PC-9 (cell line): ENCODE measurements at regions not wholly inside any gene's neighbourhood (a gene's known extent, or its start where the extent isn't known, plus 50 kb on each side); places are given as distances from the start of the nearest gene placed in this dataset.

Experiments used
- BruUV-seq: library from RNA; stranded (reverse); fragments of 400-500 nt; replicated peaks from 2 replicates; lab custom pipeline; 2021; lab: Mats Ljungman, UMichigan
- CTCF ChIA-PET: fragments of 300-600 bp; sonication (Branson Sonifier 250); formaldehyde crosslinking; loops from one replicate; lab custom pipeline; 2022; ENCODE audit warnings: antibody characterized with exemption; lab: Charles Lee
- POLR2A ChIA-PET: fragments of 300-600 bp; sonication (Branson Sonifier 250); formaldehyde crosslinking; loops from one replicate; lab custom pipeline; 2022; ENCODE audit warnings: antibody characterized with exemption; ENCODE audit not compliant: unreplicated experiment; lab: Charles Lee
- DNase-seq, 2 experiments: peaks; one replicate each; pipeline versions ENCODE4 v3.0.0 to v3.0.0-alpha.2; 2015 to 2022; ENCODE audit warnings: mixed read lengths in 1 of 2
- H2AFZ ChIP-seq: fragments of 200-600 bp; sonication (generic); 2 replicates; pipeline ENCODE4 v1.8.1; 2017; ENCODE audit warnings: antibody characterized with exemption
- H3F3A ChIP-seq: fragments of 200-600 bp; sonication (generic); 2 replicates; pipeline ENCODE4 v1.8.1; 2017; ENCODE audit warnings: antibody characterized with exemption, mild to moderate bottlenecking, low read depth; ENCODE audit not compliant: insufficient read depth
- H3K27ac ChIP-seq: fragments of 200-600 bp; sonication (generic); 2 replicates; pipeline ENCODE4 v1.6.1; 2016; ENCODE audit warnings: mixed run types
- H3K27me3 ChIP-seq: fragments of 200-600 bp; sonication (generic); 2 replicates; pipeline ENCODE4 v1.6.1; 2016; ENCODE audit warnings: low read depth, mixed run types; ENCODE audit not compliant: insufficient read depth
- H3K36me3 ChIP-seq: fragments of 200-600 bp; sonication (generic); 2 replicates; pipeline ENCODE4 v1.6.1; 2016; ENCODE audit warnings: low read depth, mixed run types
- H3K4me1 ChIP-seq: fragments of 200-600 bp; sonication (generic); replicated peaks from 2 replicates; pipeline ENCODE4 v1.6.1; 2016; ENCODE audit warnings: mixed run types; ENCODE audit not compliant: insufficient read depth
- H3K4me2 ChIP-seq: fragments of 200-600 bp; sonication (generic); 2 replicates; pipeline ENCODE4 v1.6.1; 2017; ENCODE audit warnings: mixed run types
- H3K4me3 ChIP-seq: fragments of 200-600 bp; sonication (generic); 2 replicates; pipeline ENCODE4 v1.6.1; 2016; ENCODE audit warnings: mixed run types
- H3K79me2 ChIP-seq: fragments of 200-600 bp; sonication (generic); 2 replicates; pipeline ENCODE4 v1.6.1; 2017; ENCODE audit warnings: low read depth, mixed run types
- H3K9me2 ChIP-seq: fragments of 200-600 bp; sonication (generic); 2 replicates; pipeline ENCODE4 v1.8.1; 2017; ENCODE audit warnings: mild to moderate bottlenecking; ENCODE audit not compliant: insufficient read depth
- H3K9me3 ChIP-seq: fragments of 200-600 bp; sonication (generic); 2 replicates; pipeline ENCODE4 v1.8.1; 2016; ENCODE audit warnings: low read depth; ENCODE audit not compliant: insufficient read depth
- H4K20me1 ChIP-seq: fragments of 200-600 bp; sonication (generic); 2 replicates; pipeline ENCODE4 v1.8.1; 2017; ENCODE audit not compliant: insufficient read depth
- EZH2 ChIP-seq: fragments of 200-600 bp; sonication (generic); IDR thresholded peaks from 2 replicates; pipeline ENCODE4 v1.8.0; 2017; ENCODE audit warnings: antibody characterized with exemption, low read depth
- intact Hi-C: fragments of 100-400 bp; cut with micrococcal nuclease; formaldehyde crosslinking; loops from one replicate; pipeline ENCODE4 v1.10.0; 2022; ENCODE audit not compliant: unreplicated experiment
- TF ChIP-seq, protein P1 (sequence below): fragments of 200-600 bp; sonication (generic); conservative IDR thresholded peaks from 2 replicates; pipeline ENCODE4 v1.6.1; 2017; ENCODE audit warnings: mixed run types, antibody characterized with exemption, mild to moderate bottlenecking, moderate library complexity

DNA sequence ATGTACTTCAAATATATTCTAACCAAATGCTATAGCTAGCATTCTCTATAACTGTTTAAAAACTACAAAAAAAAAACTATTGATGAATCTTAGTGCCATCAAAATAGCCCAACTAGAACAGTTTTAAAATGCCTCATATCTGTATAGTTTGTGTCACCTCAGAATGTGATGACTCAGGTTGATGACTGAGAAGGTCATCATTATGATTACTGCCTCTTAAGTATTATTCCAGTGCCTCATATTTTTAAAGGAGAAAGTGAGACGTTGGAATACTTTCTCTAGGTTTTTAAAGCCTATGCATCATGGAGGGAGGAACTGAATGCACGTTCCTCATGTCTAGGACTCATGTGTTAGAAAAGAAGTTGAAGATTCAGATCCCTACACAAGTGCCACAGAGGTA, 88.2 kb downstream of the TMA16 start:
- H3K9me3 ChIP-seq: no peaks in the 10 kb centered on the region
- no peak overlapping the region for H2AFZ ChIP-seq
- H3F3A ChIP-seq: no peaks in the 10 kb centered on the region
- no peak for TF ChIP-seq EZH2
- TF ChIP-seq, protein P1, sequence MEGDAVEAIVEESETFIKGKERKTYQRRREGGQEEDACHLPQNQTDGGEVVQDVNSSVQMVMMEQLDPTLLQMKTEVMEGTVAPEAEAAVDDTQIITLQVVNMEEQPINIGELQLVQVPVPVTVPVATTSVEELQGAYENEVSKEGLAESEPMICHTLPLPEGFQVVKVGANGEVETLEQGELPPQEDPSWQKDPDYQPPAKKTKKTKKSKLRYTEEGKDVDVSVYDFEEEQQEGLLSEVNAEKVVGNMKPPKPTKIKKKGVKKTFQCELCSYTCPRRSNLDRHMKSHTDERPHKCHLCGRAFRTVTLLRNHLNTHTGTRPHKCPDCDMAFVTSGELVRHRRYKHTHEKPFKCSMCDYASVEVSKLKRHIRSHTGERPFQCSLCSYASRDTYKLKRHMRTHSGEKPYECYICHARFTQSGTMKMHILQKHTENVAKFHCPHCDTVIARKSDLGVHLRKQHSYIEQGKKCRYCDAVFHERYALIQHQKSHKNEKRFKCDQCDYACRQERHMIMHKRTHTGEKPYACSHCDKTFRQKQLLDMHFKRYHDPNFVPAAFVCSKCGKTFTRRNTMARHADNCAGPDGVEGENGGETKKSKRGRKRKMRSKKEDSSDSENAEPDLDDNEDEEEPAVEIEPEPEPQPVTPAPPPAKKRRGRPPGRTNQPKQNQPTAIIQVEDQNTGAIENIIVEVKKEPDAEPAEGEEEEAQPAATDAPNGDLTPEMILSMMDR: no peak
- no TSS peak for BruUV-seq
- H3K36me3 ChIP-seq: no peaks in the 10 kb centered on the region
- no peak overlapping the region for H3K27ac ChIP-seq
- no peak overlapping the region for H3K4me2 ChIP-seq
- no peak overlapping the region for H3K4me3 ChIP-seq
- H3K27me3 ChIP-seq: no peaks in the 10 kb centered on the region
- CTCF ChIA-PET: no interaction called here
- H3K9me2 ChIP-seq: no peaks in the 10 kb centered on the region
- no peaks in the 10 kb centered on the region for H3K4me1 ChIP-seq
- H4K20me1 ChIP-seq: no peaks in the 10 kb centered on the region
- intact Hi-C loops: no loop called here
- no peak for DNase-seq
- POLR2A ChIA-PET: no interaction called here
- no peaks in the 10 kb centered on the region for H3K79me2 ChIP-seq

DNA sequence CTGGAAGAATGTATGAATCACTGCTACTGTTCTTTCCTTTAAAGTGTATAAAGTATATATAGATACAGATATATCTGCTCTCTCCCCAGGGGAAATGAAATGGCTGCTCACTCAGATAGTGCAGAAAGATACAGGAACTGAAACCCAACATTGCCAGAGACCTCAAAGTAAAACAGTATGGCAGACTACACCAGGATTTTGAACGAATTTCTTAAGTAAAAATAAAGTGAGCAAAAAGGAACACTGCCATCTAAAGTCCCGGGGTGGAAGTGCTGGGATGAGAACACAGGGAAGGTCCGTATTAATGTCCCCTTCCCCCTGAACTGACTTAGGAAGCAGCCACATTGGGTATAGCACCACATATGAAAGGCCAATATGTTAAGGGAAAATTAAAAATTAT, 93.4 kb downstream of the TMA16 start:
- no peak overlapping the region for H3K4me3 ChIP-seq
- H3K27me3 ChIP-seq: no peaks in the 10 kb centered on the region
- no TSS peak for BruUV-seq
- ChIA-PET POLR2A (no interaction called here), CTCF (no interaction called here)
- no peaks in the 10 kb centered on the region for H3K9me3 ChIP-seq
- no peaks in the 10 kb centered on the region for H3K79me2 ChIP-seq
- H3K4me1 ChIP-seq: no peaks in the 10 kb centered on the region
- H3K27ac ChIP-seq: no peak overlapping the region
- no peaks in the 10 kb centered on the region for H3K36me3 ChIP-seq
- TF ChIP-seq, protein P1: no peak
- no peak for TF ChIP-seq EZH2
- no peak for DNase-seq
- no peaks in the 10 kb centered on the region for H3F3A ChIP-seq
- H3K4me2 ChIP-seq: no peak overlapping the region
- no peaks in the 10 kb centered on the region for H3K9me2 ChIP-seq
- intact Hi-C loops: no loop called here
- no peaks in the 10 kb centered on the region for H4K20me1 ChIP-seq
- no peak overlapping the region for H2AFZ ChIP-seq

DNA sequence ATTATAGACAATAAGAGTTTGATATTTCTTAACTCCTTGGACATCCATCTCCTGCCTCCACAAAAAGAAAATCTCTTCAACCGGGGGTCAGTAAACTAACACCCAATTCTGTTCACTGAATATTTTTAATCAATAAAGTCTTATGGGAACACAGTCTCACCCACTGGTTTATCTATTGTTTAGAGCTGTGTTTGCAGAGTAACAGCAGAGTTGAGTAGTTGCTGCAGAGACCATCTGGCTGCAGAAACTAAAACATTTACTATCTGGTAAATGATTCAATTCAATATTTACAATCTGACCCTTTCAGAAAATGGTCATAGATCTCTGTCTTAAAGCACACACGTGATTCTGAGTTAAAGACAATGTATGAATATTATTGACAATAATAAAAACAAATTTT, 94.0 kb downstream of the TMA16 start:
- Histone ChIP-seq H3K36me3 (no peaks in the 10 kb centered on the region), H3K4me2 (no peak overlapping the region), H2AFZ (no peak overlapping the region), H4K20me1 (no peaks in the 10 kb centered on the region), H3K9me2 (no peaks in the 10 kb centered on the region), H3K27ac (no peak overlapping the region), H3K27me3 (no peaks in the 10 kb centered on the region), H3K4me3 (no peak overlapping the region), H3K79me2 (no peaks in the 10 kb centered on the region), H3K9me3 (no peaks in the 10 kb centered on the region), H3F3A (no peaks in the 10 kb centered on the region), H3K4me1 (no peaks in the 10 kb centered on the region)
- ChIA-PET CTCF (no interaction called here), POLR2A (no interaction called here)
- DNase-seq: no peak
- TF ChIP-seq, protein P1: no peak
- TF ChIP-seq EZH2: no peak
- intact Hi-C loops: no loop called here
- BruUV-seq: no TSS peak
